Thoracic aorta (tissue), 2 donors: ENCODE measurements at regions not wholly inside any gene's neighbourhood (a gene's known extent, or its start where the extent isn't known, plus 50 kb on each side); places are given as distances from the start of the nearest gene placed in this dataset.

Experiments
- ATAC-seq: fragments of 150-250 bp; one replicate; pipeline ENCODE4 v1.8.0; 2017; ENCODE audit warnings: low read depth; ENCODE audit not compliant: insufficient number of reproducible peaks, low FRiP score
- DNase-seq: peaks from one replicate; pipeline ENCODE4 v3.0.0-alpha.2; 2020; ENCODE audit warnings: low spot score
- H3K27ac ChIP-seq, 2 donors: fragments of 200-600 bp; sonication (generic); 1 replicate in 1 of 2; 2 replicates in 1 of 2; pipeline ENCODE4 v1.5.1; 2016; ENCODE audit warnings: mild to moderate bottlenecking in 2 of 2, moderate library complexity in 2 of 2
- H3K27me3 ChIP-seq: fragments of 200-600 bp; sonication (generic); replicated peaks from 2 replicates; pipeline ENCODE4 v1.6.0; 2016; ENCODE audit warnings: mild to moderate bottlenecking; ENCODE audit not compliant: insufficient read depth
- H3K36me3 ChIP-seq: fragments of 200-600 bp; sonication (generic); one replicate; pipeline ENCODE4 v1.5.1; 2016
- H3K4me1 ChIP-seq, 2 donors: fragments of 200-600 bp; sonication (generic); 1 replicate in 1 of 2; 2 replicates in 1 of 2; pipeline versions ENCODE4 v1.5.1 to v1.6.0; 2016; ENCODE audit warnings: low read depth in 2 of 2, mild to moderate bottlenecking in 1 of 2; ENCODE audit not compliant: control insufficient read depth in 1 of 2
- H3K4me3 ChIP-seq: fragments of 200-600 bp; sonication (generic); 2 replicates; pipeline ENCODE4 v1.5.1; 2016; ENCODE audit warnings: mild to moderate bottlenecking
- H3K9me3 ChIP-seq: fragments of 200-600 bp; sonication (generic); 2 replicates; pipeline ENCODE4 v1.5.1; 2016
- CTCF ChIP-seq: fragments of 200-600 bp; sonication (generic); IDR thresholded peaks from one replicate; pipeline ENCODE4 v1.5.1; 2019; ENCODE audit warnings: antibody characterized with exemption

- H3K4me3 ChIP-seq, result no peak overlapping the region
- no peak for ATAC-seq
- TF ChIP-seq CTCF, result no peak
Observed at GRCh38 chr18:53920312-53921075, 304.0 kb downstream of the MBD2 start.

DNA sequence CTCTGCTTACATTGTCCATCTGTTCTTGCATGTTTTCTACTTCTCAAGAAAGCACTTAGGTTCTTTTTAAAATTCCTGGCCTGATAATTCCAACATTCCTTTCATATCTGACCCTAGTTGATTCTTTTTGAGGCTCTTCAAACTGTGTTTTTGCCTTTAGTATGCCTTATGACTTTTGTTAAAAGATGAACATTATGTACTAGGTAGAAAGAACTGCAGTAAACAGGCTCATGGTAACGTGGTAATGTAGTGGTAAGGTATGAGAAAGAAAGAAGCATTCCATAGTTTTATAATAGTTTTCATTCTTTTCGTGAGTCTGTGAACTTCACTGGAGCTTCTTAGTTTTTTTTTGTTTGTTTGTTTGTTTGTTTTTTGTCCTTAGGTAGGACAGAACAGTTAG is 306.4 kb downstream of the MBD2 start:
- Histone ChIP-seq H3K27ac (no peak overlapping the region), H3K36me3 (no peaks in the 10 kb centered on the region), H3K27me3 (no peaks in the 10 kb centered on the region), H3K4me1 (no peaks in the 10 kb centered on the region), H3K9me3 (no peaks in the 10 kb centered on the region), H3K4me3 (no peak overlapping the region)
- ATAC-seq (no peak), DNase-seq (no peak)
- TF ChIP-seq CTCF, result no peak

More at GRCh38 chr18:53920312-53921075, 304.0 kb downstream of the MBD2 start:
- H3K9me3 ChIP-seq, result no peaks in the 10 kb centered on the region
- no peak for DNase-seq
- H3K27me3 ChIP-seq, result no peaks in the 10 kb centered on the region
- H3K36me3 ChIP-seq, result no peaks in the 10 kb centered on the region
- H3K4me1 ChIP-seq, result no peaks in the 10 kb centered on the region
- no peak overlapping the region for H3K27ac ChIP-seq

GRCh38 chr18:53911200-53911599 is 313.3 kb downstream of the MBD2 start:
- H3K27me3 ChIP-seq, result no peaks in the 10 kb centered on the region
- TF ChIP-seq CTCF, result no peak
- no peaks in the 10 kb centered on the region for H3K9me3 ChIP-seq
- peaks cover 0 to 11% of the 10 kb centered on the region in 2 donors for H3K4me1 ChIP-seq
- H3K4me3 ChIP-seq, result no peak overlapping the region
- no peaks in the 10 kb centered on the region for H3K36me3 ChIP-seq
- DNase-seq (no peak), ATAC-seq (no peak)
- no peak overlapping the region for H3K27ac ChIP-seq

DNA sequence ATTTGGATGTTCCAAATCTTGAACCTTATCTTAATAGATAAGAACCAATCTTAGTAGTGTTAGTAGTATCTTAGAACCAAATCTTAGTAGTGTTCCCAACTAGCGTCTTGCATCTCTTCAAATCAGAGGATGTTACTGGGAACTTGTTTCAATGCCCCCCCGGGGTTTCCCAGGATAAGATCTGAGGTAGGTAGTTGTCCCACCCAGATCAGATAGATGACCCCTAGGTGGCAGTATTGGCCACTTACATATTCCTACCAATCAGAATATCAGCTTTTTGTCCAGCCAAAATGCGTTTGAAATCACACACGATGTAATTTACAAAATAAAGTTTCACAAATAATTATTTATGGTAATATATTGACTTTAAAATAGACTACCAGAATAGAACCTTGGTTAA is 314.8 kb downstream of the MBD2 start:
- H3K27ac ChIP-seq, result no peak overlapping the region
- DNase-seq, result no peak
- no peaks in the 10 kb centered on the region for H3K9me3 ChIP-seq
- no peaks in the 10 kb centered on the region for H3K36me3 ChIP-seq
- no peak for ATAC-seq
- no peaks in the 10 kb centered on the region for H3K27me3 ChIP-seq
- no peak overlapping the region for H3K4me3 ChIP-seq
- H3K4me1 ChIP-seq, result peaks cover 0 to 11% of the 10 kb centered on the region in 2 donors
- no peak for TF ChIP-seq CTCF

DNA sequence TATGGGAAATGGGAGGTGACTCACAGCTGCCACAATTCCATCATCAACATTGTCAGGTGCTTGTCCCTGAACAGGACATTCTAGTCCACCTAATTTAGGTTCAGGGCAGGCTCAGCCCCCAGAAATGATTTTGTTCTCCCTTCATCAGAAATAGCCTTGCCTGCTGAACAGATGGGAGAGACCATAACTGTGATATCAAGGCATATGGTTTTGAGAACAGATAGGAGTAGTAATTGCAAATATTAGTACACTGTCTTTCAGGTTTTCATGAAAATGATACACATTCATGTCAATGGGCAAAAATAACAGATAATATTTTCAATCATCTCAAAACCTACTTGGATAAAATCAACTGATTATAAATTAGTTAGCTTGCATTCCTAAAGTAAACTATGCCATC is 316.5 kb downstream of the MBD2 start:
- Histone ChIP-seq H3K9me3 (no peaks in the 10 kb centered on the region), H3K4me1 (peaks cover 0 to 11% of the 10 kb centered on the region in 2 donors), H3K27me3 (no peaks in the 10 kb centered on the region), H3K27ac (no peak overlapping the region), H3K4me3 (no peak overlapping the region), H3K36me3 (no peaks in the 10 kb centered on the region)
- no peak for TF ChIP-seq CTCF
- no peak for DNase-seq
- ATAC-seq, result no peak
